K562 (cell line): ENCODE measurements at regions not wholly inside any gene's neighbourhood (a gene's known extent, or its start where the extent isn't known, plus 50 kb on each side); places are given as distances from the start of the nearest gene placed in this dataset.

ENCODE experiments used
- ATAC-seq: fragments of 200-7000 bp; cut with Tn5 transposase; 3 replicates; pipeline ENCODE4 v1.9.1; 2020; ENCODE audit warnings: moderate library complexity
- BruUV-seq: library from RNA; stranded (reverse); fragments of 400-500 nt; replicated peaks from 2 replicates; lab custom pipeline; 2021; lab: Mats Ljungman, UMichigan
- CTCF ChIA-PET: fragments of 300-600 bp; formaldehyde crosslinking; extraction: SDS; loops from one replicate; lab custom pipeline; 2021; ENCODE audit warnings: low intra/inter-chr PET ratio; lab: Yijun Ruan, JAX
- POLR2A ChIA-PET: fragments of 300-600, 350-650 bp; sonication (Branson Sonifier 250); formaldehyde crosslinking; extraction: SDS; loops from one replicate; lab custom pipeline; 2021; ENCODE audit warnings: antibody characterized with exemption, inconsistent platforms; lab: Yijun Ruan, JAX
- DNase-seq, 4 experiments: peaks; one replicate each; pipeline versions ENCODE4 v3.0.0 to v3.0.0-alpha.2; 2011 to 2018; ENCODE audit warnings: low spot score in 3 of 4, mixed read lengths in 3 of 4; ENCODE audit errors: extremely low read depth in 1 of 4
- FAIRE-seq: peaks from 2 replicates; lab custom pipeline; 2011; peaks lifted over from hg19 to GRCh38; lab: Jason Lieb, UNC
- H2AFZ ChIP-seq: 2 replicates; pipeline ENCODE4 v1.6.0; 2011; ENCODE audit warnings: low read depth, low read length, control low read depth, inconsistent platforms
- H3K27ac ChIP-seq: fragments of 200-600 bp; 3 replicates; pipeline ENCODE4 v1.8.0; 2011; ENCODE audit warnings: low read depth, mild to moderate bottlenecking, control low read depth, inconsistent platforms, low read length, moderate library complexity, mixed read lengths; ENCODE audit errors: extremely low read depth
- H3K27me3 ChIP-seq, 2 experiments: fragments of 300-600 bp in 1 of 2; 2 replicates in 1 of 2; 3 replicates in 1 of 2; pipeline versions ENCODE4 v1.6.0 to v1.8.0; 2011; ENCODE audit warnings: inconsistent platforms in 2 of 2, low read length in 2 of 2, mild to moderate bottlenecking in 1 of 2, mixed read lengths in 1 of 2, moderate library complexity in 1 of 2; ENCODE audit not compliant: control insufficient read depth in 2 of 2, insufficient read depth in 2 of 2
- H3K36me3 ChIP-seq: fragments of 300-600 bp; 3 replicates; pipeline ENCODE4 v1.8.0; 2011; ENCODE audit warnings: mild to moderate bottlenecking, low read length, inconsistent platforms; ENCODE audit not compliant: control insufficient read depth, insufficient read depth
- H3K4me1 ChIP-seq, 2 experiments: fragments of 200-600 bp in 1 of 2; replicated peaks in 1 of 2; 2 replicates in 1 of 2; 3 replicates in 1 of 2; pipeline versions ENCODE4 v1.5.1 to v1.8.0; 2011; ENCODE audit warnings: inconsistent platforms in 2 of 2, low read length in 2 of 2, mild to moderate bottlenecking in 1 of 2, mixed read lengths in 1 of 2, moderate library complexity in 1 of 2; ENCODE audit not compliant: control insufficient read depth in 2 of 2, insufficient read depth in 2 of 2
- H3K4me2 ChIP-seq: 2 replicates; pipeline ENCODE4 v1.6.1; 2011; ENCODE audit warnings: low read length, control low read depth, inconsistent platforms, mixed read lengths; ENCODE audit not compliant: insufficient read depth
- H3K4me3 ChIP-seq: fragments of 200-600 bp; sonication (generic), shearing (Covaris generic); 2 replicates; pipeline ENCODE4 v1.5.1; 2016; ENCODE audit warnings: control low read depth, inconsistent platforms
- H3K79me2 ChIP-seq: fragments of 200-600 bp; 3 replicates; pipeline ENCODE4 v1.8.0; 2011; ENCODE audit warnings: low read length, inconsistent platforms; ENCODE audit not compliant: control insufficient read depth, insufficient read depth
- H3K9ac ChIP-seq, 2 experiments: 2 replicates each; pipeline versions ENCODE4 v1.6.0 to v1.6.1; 2011; ENCODE audit warnings: low read depth in 2 of 2, low read length in 2 of 2, control low read depth in 1 of 2, inconsistent platforms in 1 of 2, mild to moderate bottlenecking in 1 of 2, mixed read lengths in 1 of 2; ENCODE audit not compliant: insufficient read depth in 1 of 2
- H3K9me1 ChIP-seq: one replicate; pipeline ENCODE4 v1.6.0; 2011; ENCODE audit warnings: inconsistent platforms, mild to moderate bottlenecking, low read length, moderate library complexity; ENCODE audit not compliant: control insufficient read depth, insufficient read depth
- H3K9me3 ChIP-seq: replicated peaks from 2 replicates; pipeline ENCODE4 v1.5.1; 2011; ENCODE audit warnings: low read depth, low read length, inconsistent platforms; ENCODE audit not compliant: control insufficient read depth, insufficient read depth
- H4K20me1 ChIP-seq: replicated peaks from 2 replicates; pipeline ENCODE4 v1.6.1; 2011; ENCODE audit warnings: low read length, inconsistent platforms, mixed read lengths; ENCODE audit not compliant: control insufficient read depth, insufficient read depth
- BCOR ChIP-seq: fragments of 450-650 bp; IDR thresholded peaks from 2 replicates; pipeline ENCODE4 v1.6.1; 2016
- HDAC1 ChIP-seq, 2 experiments: fragments of 450-650 bp; IDR thresholded peaks; 2 replicates each; pipeline ENCODE4 v1.6.1; 2016 to 2017; ENCODE audit warnings: inconsistent platforms in 1 of 2, mild to moderate bottlenecking in 1 of 2, moderate library complexity in 1 of 2
- KLF10 ChIP-seq: fragments of 250-450 bp; sonication (Bioruptor Pico); IDR thresholded peaks from 2 replicates; pipeline ENCODE4 v1.6.1; 2021; ENCODE audit warnings: matching md5 sums
- MTA2 ChIP-seq: fragments of 450-650 bp; IDR thresholded peaks from 2 replicates; pipeline ENCODE4 v1.6.1; 2016; ENCODE audit warnings: low read depth
- NR2F6 ChIP-seq: fragments of 450-650 bp; formaldehyde crosslinking; IDR thresholded peaks from 2 replicates; pipeline ENCODE4 v1.4.0; 2020; ENCODE audit warnings: mild to moderate bottlenecking
- SETDB1 ChIP-seq: IDR thresholded peaks from one replicate; pipeline ENCODE4 v1.6.1; 2012; ENCODE audit warnings: low read length, control low read depth, inconsistent platforms
- SRF ChIP-seq, 2 experiments: fragments of 250-450, 450-650 bp in 1 of 2; sonication (Bioruptor Pico) in 1 of 2; sonication (generic) in 1 of 2; formaldehyde crosslinking; IDR thresholded peaks; 2 replicates each; pipeline versions ENCODE4 v1.5.0 to v1.5.1; 2020 to 2022; ENCODE audit warnings: mild to moderate bottlenecking in 1 of 2, missing genetic modification reagents in 1 of 2
- ZNF696 ChIP-seq: fragments of 250-450 bp; sonication (Bioruptor Pico); conservative IDR thresholded peaks from 2 replicates; pipeline ENCODE4 v1.4.0; 2020; ENCODE audit warnings: mild to moderate bottlenecking, moderate library complexity
- WGBS: fragments of 100-300 bp; shearing (Covaris generic); methylation state at CpG from one replicate; pipeline ENCODE4 v1.1.6; 2016; ENCODE audit warnings: low coverage, mixed read lengths; ENCODE audit not compliant: insufficient coverage; ENCODE audit errors: missing lambda C conversion rate; 5-methylcytosine and 5-hydroxymethylcytosine counted together
- in situ Hi-C: fragments of 300-500 bp; cut with MboI; formaldehyde crosslinking; loops from 4 replicates; pipeline ENCODE4 v1.15.0; 2018; ENCODE audit warnings: inconsistent platforms, mixed read lengths
- intact Hi-C: fragments of 100-400 bp; cut with micrococcal nuclease; formaldehyde crosslinking; loops from 2 replicates; pipeline ENCODE4 v1.14.2; 2022
- TF ChIP-seq, protein P1 (sequence below): sonication (generic); formaldehyde crosslinking; IDR thresholded peaks from 2 replicates; pipeline ENCODE4 v1.8.0; 2022; ENCODE audit warnings: mild to moderate bottlenecking, missing genetic modification reagents
- TF ChIP-seq, protein P2 (sequence below), 2 experiments: fragments of 450-650 bp in 1 of 2; IDR thresholded peaks; 2 replicates each; pipeline ENCODE4 v1.6.1; 2011 to 2017; ENCODE audit warnings: low read depth in 2 of 2, antibody characterized with exemption in 1 of 2, borderline replicate concordance in 1 of 2, low read length in 1 of 2, mild to moderate bottlenecking in 1 of 2, mixed read lengths in 1 of 2; ENCODE audit not compliant: control insufficient read depth in 1 of 2

DNA sequence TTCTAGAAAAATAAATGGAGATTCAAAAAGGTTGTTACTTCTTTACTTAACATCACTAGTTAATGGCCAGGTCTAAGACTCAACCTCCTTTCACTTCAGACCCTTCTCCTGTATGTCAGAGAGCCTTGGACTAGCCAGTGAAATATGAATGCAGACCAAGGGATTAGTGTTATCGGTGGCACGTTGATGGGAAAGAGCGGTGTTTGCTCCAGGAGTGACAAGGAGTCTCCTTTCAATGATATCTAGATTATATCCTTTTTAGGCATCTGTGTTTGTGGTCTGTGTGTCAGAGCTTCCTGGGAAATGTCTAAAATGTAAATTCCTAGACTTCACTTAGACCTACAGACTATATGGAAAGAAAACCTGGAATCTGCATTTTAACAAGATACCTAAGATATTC, 658.0 kb upstream of the KCNMB2 start (continued):
- TF ChIP-seq, protein P1, sequence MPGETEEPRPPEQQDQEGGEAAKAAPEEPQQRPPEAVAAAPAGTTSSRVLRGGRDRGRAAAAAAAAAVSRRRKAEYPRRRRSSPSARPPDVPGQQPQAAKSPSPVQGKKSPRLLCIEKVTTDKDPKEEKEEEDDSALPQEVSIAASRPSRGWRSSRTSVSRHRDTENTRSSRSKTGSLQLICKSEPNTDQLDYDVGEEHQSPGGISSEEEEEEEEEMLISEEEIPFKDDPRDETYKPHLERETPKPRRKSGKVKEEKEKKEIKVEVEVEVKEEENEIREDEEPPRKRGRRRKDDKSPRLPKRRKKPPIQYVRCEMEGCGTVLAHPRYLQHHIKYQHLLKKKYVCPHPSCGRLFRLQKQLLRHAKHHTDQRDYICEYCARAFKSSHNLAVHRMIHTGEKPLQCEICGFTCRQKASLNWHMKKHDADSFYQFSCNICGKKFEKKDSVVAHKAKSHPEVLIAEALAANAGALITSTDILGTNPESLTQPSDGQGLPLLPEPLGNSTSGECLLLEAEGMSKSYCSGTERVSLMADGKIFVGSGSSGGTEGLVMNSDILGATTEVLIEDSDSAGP (CRISPR knock-in tag), result no peak
- TF ChIP-seq SETDB1, result no peak
- 0 out of 2 replicates have a peak, but pooled peaks have one; percentile 24 for TF ChIP-seq MTA2
- no peak for TF ChIP-seq NR2F6 (CRISPR knock-in tag)

DNA sequence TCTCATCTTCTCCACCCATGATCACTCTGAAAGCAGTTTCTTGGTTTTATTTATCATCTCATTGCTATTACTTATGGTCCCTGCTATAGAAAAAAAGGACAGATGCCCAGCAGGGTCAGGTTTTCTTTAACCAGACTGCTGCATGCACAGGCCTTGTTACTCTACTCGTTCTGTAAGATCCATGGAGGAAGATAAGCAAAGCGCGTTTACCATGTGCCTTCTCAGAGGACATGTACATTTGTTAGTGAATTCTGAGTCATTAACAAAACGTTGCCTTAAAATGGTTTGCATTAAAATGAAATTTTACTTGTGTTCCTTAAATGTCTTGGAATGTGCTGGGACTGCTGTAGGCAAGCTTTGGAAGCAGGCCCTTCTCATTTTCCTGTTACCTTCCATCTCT, 657.3 kb upstream of the KCNMB2 start:
- 18% methylated on average over 4 of the region's 4 CpGs for WGBS
- intact Hi-C loops, result no loop called here

More for the DNA sequence above, 657.3 kb upstream of the KCNMB2 start:
- TF ChIP-seq BCOR (no peak), KLF10 (CRISPR knock-in tag) (no peak), ZNF696 (CRISPR knock-in tag) (no peak), SRF (CRISPR knock-in tag; IDR thresholded peaks at IDR 0.05) (no peak), HDAC1 (IDR thresholded peaks at IDR 0.05) (no peak)
- TF ChIP-seq, protein P2, sequence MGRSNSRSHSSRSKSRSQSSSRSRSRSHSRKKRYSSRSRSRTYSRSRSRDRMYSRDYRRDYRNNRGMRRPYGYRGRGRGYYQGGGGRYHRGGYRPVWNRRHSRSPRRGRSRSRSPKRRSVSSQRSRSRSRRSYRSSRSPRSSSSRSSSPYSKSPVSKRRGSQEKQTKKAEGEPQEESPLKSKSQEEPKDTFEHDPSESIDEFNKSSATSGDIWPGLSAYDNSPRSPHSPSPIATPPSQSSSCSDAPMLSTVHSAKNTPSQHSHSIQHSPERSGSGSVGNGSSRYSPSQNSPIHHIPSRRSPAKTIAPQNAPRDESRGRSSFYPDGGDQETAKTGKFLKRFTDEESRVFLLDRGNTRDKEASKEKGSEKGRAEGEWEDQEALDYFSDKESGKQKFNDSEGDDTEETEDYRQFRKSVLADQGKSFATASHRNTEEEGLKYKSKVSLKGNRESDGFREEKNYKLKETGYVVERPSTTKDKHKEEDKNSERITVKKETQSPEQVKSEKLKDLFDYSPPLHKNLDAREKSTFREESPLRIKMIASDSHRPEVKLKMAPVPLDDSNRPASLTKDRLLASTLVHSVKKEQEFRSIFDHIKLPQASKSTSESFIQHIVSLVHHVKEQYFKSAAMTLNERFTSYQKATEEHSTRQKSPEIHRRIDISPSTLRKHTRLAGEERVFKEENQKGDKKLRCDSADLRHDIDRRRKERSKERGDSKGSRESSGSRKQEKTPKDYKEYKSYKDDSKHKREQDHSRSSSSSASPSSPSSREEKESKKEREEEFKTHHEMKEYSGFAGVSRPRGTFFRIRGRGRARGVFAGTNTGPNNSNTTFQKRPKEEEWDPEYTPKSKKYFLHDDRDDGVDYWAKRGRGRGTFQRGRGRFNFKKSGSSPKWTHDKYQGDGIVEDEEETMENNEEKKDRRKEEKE (IDR thresholded peaks at IDR 0.05; ENCODE audit: borderline replicate concordance in 1 of 2, control insufficient read depth in 1 of 2, low read depth in 2 of 2, low read length in 1 of 2), result no peak
- Histone ChIP-seq H3K79me2 (no peaks in the 10 kb centered on the region), H3K4me1 (no peaks in the 10 kb centered on the region; a peak in 1 of 5 replicates), H3K4me2 (no peak overlapping the region), H3K9ac (no peak overlapping the region), H3K9me3 (no peaks in the 10 kb centered on the region), H3K4me3 (no peak overlapping the region), H4K20me1 (no peaks in the 10 kb centered on the region), H3K36me3 (no peaks in the 10 kb centered on the region; the same call in 2 of the 3 replicates), H3K9me1 (no peaks in the 10 kb centered on the region), H3K27ac (no peak overlapping the region), H3K27me3 (no peaks in the 10 kb centered on the region), H2AFZ (0 out of 2 replicates have a peak overlapping the region, but pooled peaks have one; percentile 12)
- DNase-seq (no peak), FAIRE-seq (no peak), ATAC-seq (no peak)
- POLR2A ChIA-PET, result interaction anchor here (0.6 kb wide), 1 partner anchor 16 kb away, joined by 3 read pairs; no protein-coding TSS in a partner anchor
- in situ Hi-C loops, result no loop called here
- BruUV-seq, result no TSS peak
- CTCF ChIA-PET, result interaction anchor here (0.6 kb wide), 1 partner anchor 1568 kb away, joined by 4 read pairs; no protein-coding TSS in a partner anchor
